ENCODE measurements at regions not wholly inside any gene's neighbourhood (a gene's known extent, or its start where the extent isn't known, plus 50 kb on each side); places are given as distances from the start of the nearest gene placed in this dataset.

- no peaks in the 10 kb centered on the region for H3K9me3 ChIP-seq
- 44% methylated on average over 4 of the region's 4 CpGs for WGBS
These were observed 360.1 kb downstream of the BARHL2 start for GRCh38 chr1:90356991-90357390.

GRCh38 chr1:90356101-90356500 lies 361.0 kb downstream of the BARHL2 start:
- TF ChIP-seq POLR2A (IDR thresholded peaks at IDR 0.05) = no peak
- no peak for TF ChIP-seq CTCF (IDR thresholded peaks at IDR 0.05)
- TF ChIP-seq EP300 (IDR thresholded peaks at IDR 0.05) = no peak
- no peak for TF ChIP-seq POLR2AphosphoS5 (IDR thresholded peaks at IDR 0.05)
- no peak for DNase-seq (ENCODE audit: low spot score in 2 of 2)

More at GRCh38 chr1:90356991-90357390, 360.1 kb downstream of the BARHL2 start:
- Histone ChIP-seq H3K36me3 (no peaks in the 10 kb centered on the region), H3K4me1 (no peaks in the 10 kb centered on the region), H3K27me3 (no peaks in the 10 kb centered on the region), H3K27ac (no peak overlapping the region), H3K4me3 (no peak overlapping the region)
- no peak for DNase-seq (ENCODE audit: low spot score in 2 of 2)
- no peak for TF ChIP-seq EP300 (IDR thresholded peaks at IDR 0.05)
- TF ChIP-seq CTCF (IDR thresholded peaks at IDR 0.05) = no peak
- no peak for TF ChIP-seq POLR2A (IDR thresholded peaks at IDR 0.05)
- TF ChIP-seq POLR2AphosphoS5 (IDR thresholded peaks at IDR 0.05) = no peak

GRCh38 chr1:90354704-90355103 lies 359.8 kb downstream of the ZNF326 start:
- Histone ChIP-seq H3K27me3 (no peaks in the 10 kb centered on the region), H3K27ac (no peak overlapping the region), H3K36me3 (no peaks in the 10 kb centered on the region), H3K9me3 (no peaks in the 10 kb centered on the region), H3K4me3 (no peak overlapping the region), H3K4me1 (no peaks in the 10 kb centered on the region)
- TF ChIP-seq CTCF (IDR thresholded peaks at IDR 0.05) (no peak), POLR2A (IDR thresholded peaks at IDR 0.05) (no peak), POLR2AphosphoS5 (IDR thresholded peaks at IDR 0.05) (no peak), EP300 (IDR thresholded peaks at IDR 0.05) (no peak)
- 82% methylated on average over 2 of the region's 2 CpGs for WGBS
- DNase-seq (ENCODE audit: low spot score in 2 of 2) = no peak

More at GRCh38 chr1:90356101-90356500, 361.0 kb downstream of the BARHL2 start:
- Histone ChIP-seq H3K27me3 (no peaks in the 10 kb centered on the region), H3K36me3 (no peaks in the 10 kb centered on the region), H3K9me3 (no peaks in the 10 kb centered on the region), H3K4me3 (no peak overlapping the region), H3K4me1 (no peaks in the 10 kb centered on the region), H3K27ac (no peak overlapping the region)
- WGBS = 95% methylated on average over 3 of the region's 3 CpGs

GRCh38 chr1:90351019-90351418 lies 356.1 kb downstream of the ZNF326 start:
- H3K4me1 ChIP-seq = no peaks in the 10 kb centered on the region
- no peak overlapping the region for H3K4me3 ChIP-seq
- H3K9me3 ChIP-seq = peaks cover 7% of the 10 kb centered on the region
- no peak for TF ChIP-seq POLR2A (IDR thresholded peaks at IDR 0.05)
- no peak for TF ChIP-seq POLR2AphosphoS5 (IDR thresholded peaks at IDR 0.05)
- no peak for TF ChIP-seq EP300 (IDR thresholded peaks at IDR 0.05)
- no peak for TF ChIP-seq CTCF (IDR thresholded peaks at IDR 0.05)
- DNase-seq (ENCODE audit: low spot score in 2 of 2) = no peak
- WGBS = 61% methylated on average over 1 of the region's 2 CpGs
- H3K27ac ChIP-seq = no peak overlapping the region
- no peaks in the 10 kb centered on the region for H3K27me3 ChIP-seq
- H3K36me3 ChIP-seq = no peaks in the 10 kb centered on the region

- TF ChIP-seq EP300 (IDR thresholded peaks at IDR 0.05) (no peak), CTCF (IDR thresholded peaks at IDR 0.05) (no peak), POLR2AphosphoS5 (IDR thresholded peaks at IDR 0.05) (no peak), POLR2A (IDR thresholded peaks at IDR 0.05) (no peak)
- H3K4me3 ChIP-seq = no peak overlapping the region
- no peak overlapping the region for H3K27ac ChIP-seq
- no peaks in the 10 kb centered on the region for H3K36me3 ChIP-seq
- H3K4me1 ChIP-seq = no peaks in the 10 kb centered on the region
- no peaks in the 10 kb centered on the region for H3K27me3 ChIP-seq
- DNase-seq (ENCODE audit: low spot score in 2 of 2) = no peak
- peaks cover 7% of the 10 kb centered on the region for H3K9me3 ChIP-seq
- 69% methylated on average over 2 of the region's 4 CpGs for WGBS
These were observed 354.6 kb downstream of the ZNF326 start for GRCh38 chr1:90349510-90349909.
